ENCODE measurements at regions not wholly inside any gene's neighbourhood (a gene's known extent, or its start where the extent isn't known, plus 50 kb on each side); places are given as distances from the start of the nearest gene placed in this dataset.

GRCh38 chr1:67991546-67991945 is 58.9 kb downstream of the DIRAS3 start:
- WGBS, 2 experiments (ENCODE audit: insufficient coverage in 2 of 2): no CpG with 5 or more reads among the region's 5 CpGs
- no peak overlapping the region for H3K4me3 ChIP-seq (ENCODE audit: extremely low read depth, insufficient read depth, low read length, poor library complexity, severe bottlenecking)
- no peaks in the 10 kb centered on the region for H3K9me3 ChIP-seq (ENCODE audit: control insufficient read depth, low read length)

GRCh38 chr1:67988066-67988465 is 62.4 kb downstream of the DIRAS3 start:
- H3K4me1 ChIP-seq (ENCODE audit: control insufficient read depth, insufficient read depth, low read length, poor library complexity, severe bottlenecking): no peaks in the 10 kb centered on the region
- H3K4me3 ChIP-seq (ENCODE audit: extremely low read depth, insufficient read depth, low read length, poor library complexity, severe bottlenecking): no peak overlapping the region
- no peak overlapping the region for H3K27ac ChIP-seq (ENCODE audit: low read depth, low read length, severe bottlenecking)
- H3K9me3 ChIP-seq (ENCODE audit: control insufficient read depth, low read length): no peaks in the 10 kb centered on the region
- WGBS, 2 experiments (ENCODE audit: insufficient coverage in 2 of 2): 86 to 97% methylated on average over 3 to 4 of the region's 5 CpGs
- H3K36me3 ChIP-seq (ENCODE audit: control insufficient read depth, insufficient read depth, low read length): no peaks in the 10 kb centered on the region

More at GRCh38 chr1:67991546-67991945, 58.9 kb downstream of the DIRAS3 start:
- H3K27ac ChIP-seq (ENCODE audit: low read depth, low read length, severe bottlenecking): no peak overlapping the region
- no peaks in the 10 kb centered on the region for H3K36me3 ChIP-seq (ENCODE audit: control insufficient read depth, insufficient read depth, low read length)
- H3K4me1 ChIP-seq (ENCODE audit: control insufficient read depth, insufficient read depth, low read length, poor library complexity, severe bottlenecking): no peaks in the 10 kb centered on the region

GRCh38 chr1:67987046-67987799 is 63.2 kb downstream of the DIRAS3 start:
- 88 to 96% methylated on average over 4 to 8 of the region's 13 CpGs for WGBS, 2 experiments (ENCODE audit: insufficient coverage in 2 of 2)
- no peak overlapping the region for H3K4me3 ChIP-seq (ENCODE audit: extremely low read depth, insufficient read depth, low read length, poor library complexity, severe bottlenecking)
- H3K4me1 ChIP-seq (ENCODE audit: control insufficient read depth, insufficient read depth, low read length, poor library complexity, severe bottlenecking): no peaks in the 10 kb centered on the region
- H3K36me3 ChIP-seq (ENCODE audit: control insufficient read depth, insufficient read depth, low read length): no peaks in the 10 kb centered on the region
- no peaks in the 10 kb centered on the region for H3K9me3 ChIP-seq (ENCODE audit: control insufficient read depth, low read length)
- H3K27ac ChIP-seq (ENCODE audit: low read depth, low read length, severe bottlenecking): no peak overlapping the region

- 83 to 100% methylated on average over 1 of the region's 1 CpG for WGBS, 2 experiments (ENCODE audit: insufficient coverage in 2 of 2)
- no peak overlapping the region for H3K27ac ChIP-seq (ENCODE audit: low read depth, low read length, severe bottlenecking)
- no peaks in the 10 kb centered on the region for H3K9me3 ChIP-seq (ENCODE audit: control insufficient read depth, low read length)
Observed at GRCh38 chr1:67983867-67984266, 66.6 kb downstream of the DIRAS3 start.

GRCh38 chr1:67980028-67980427 is 70.4 kb downstream of the DIRAS3 start:
- H3K9me3 ChIP-seq (ENCODE audit: control insufficient read depth, low read length): no peaks in the 10 kb centered on the region
- no peak overlapping the region for H3K4me3 ChIP-seq (ENCODE audit: extremely low read depth, insufficient read depth, low read length, poor library complexity, severe bottlenecking)
- no peaks in the 10 kb centered on the region for H3K4me1 ChIP-seq (ENCODE audit: control insufficient read depth, insufficient read depth, low read length, poor library complexity, severe bottlenecking)
- 100% methylated on average over 1 of the region's 1 CpG for whole genome bisulfite sequencing, 2 experiments (ENCODE audit: insufficient coverage in 2 of 2)
- no peaks in the 10 kb centered on the region for H3K36me3 ChIP-seq (ENCODE audit: control insufficient read depth, insufficient read depth, low read length)
- no peak overlapping the region for H3K27ac ChIP-seq (ENCODE audit: low read depth, low read length, severe bottlenecking)

More at GRCh38 chr1:67983867-67984266, 66.6 kb downstream of the DIRAS3 start:
- H3K4me3 ChIP-seq (ENCODE audit: extremely low read depth, insufficient read depth, low read length, poor library complexity, severe bottlenecking): no peak overlapping the region
- no peaks in the 10 kb centered on the region for H3K4me1 ChIP-seq (ENCODE audit: control insufficient read depth, insufficient read depth, low read length, poor library complexity, severe bottlenecking)
- no peaks in the 10 kb centered on the region for H3K36me3 ChIP-seq (ENCODE audit: control insufficient read depth, insufficient read depth, low read length)

GRCh38 chr1:67979532-67979931 is 70.9 kb downstream of the DIRAS3 start:
- 92 to 93% methylated on average over 1 to 2 of the region's 2 CpGs for WGBS, 2 experiments (ENCODE audit: insufficient coverage in 2 of 2)

GRCh38 chr1:67978890-67979516 is 71.4 kb downstream of the DIRAS3 start:
- Histone ChIP-seq H3K27ac (ENCODE audit: low read depth, low read length, severe bottlenecking) (no peak overlapping the region), H3K4me1 (ENCODE audit: control insufficient read depth, insufficient read depth, low read length, poor library complexity, severe bottlenecking) (no peaks in the 10 kb centered on the region), H3K4me3 (ENCODE audit: extremely low read depth, insufficient read depth, low read length, poor library complexity, severe bottlenecking) (no peak overlapping the region), H3K36me3 (ENCODE audit: control insufficient read depth, insufficient read depth, low read length) (no peaks in the 10 kb centered on the region), H3K9me3 (ENCODE audit: control insufficient read depth, low read length) (no peaks in the 10 kb centered on the region)
- WGBS, 2 experiments (ENCODE audit: insufficient coverage in 2 of 2): 89 to 100% methylated on average over 1 of the region's 5 CpGs

More at GRCh38 chr1:67979532-67979931, 70.9 kb downstream of the DIRAS3 start:
- Histone ChIP-seq H3K27ac (ENCODE audit: low read depth, low read length, severe bottlenecking) (no peak overlapping the region), H3K9me3 (ENCODE audit: control insufficient read depth, low read length) (no peaks in the 10 kb centered on the region), H3K36me3 (ENCODE audit: control insufficient read depth, insufficient read depth, low read length) (no peaks in the 10 kb centered on the region), H3K4me3 (ENCODE audit: extremely low read depth, insufficient read depth, low read length, poor library complexity, severe bottlenecking) (no peak overlapping the region), H3K4me1 (ENCODE audit: control insufficient read depth, insufficient read depth, low read length, poor library complexity, severe bottlenecking) (no peaks in the 10 kb centered on the region)

GRCh38 chr1:67977756-67978155 is 72.7 kb downstream of the DIRAS3 start:
- Histone ChIP-seq H3K36me3 (ENCODE audit: control insufficient read depth, insufficient read depth, low read length) (no peaks in the 10 kb centered on the region), H3K4me1 (ENCODE audit: control insufficient read depth, insufficient read depth, low read length, poor library complexity, severe bottlenecking) (no peaks in the 10 kb centered on the region), H3K9me3 (ENCODE audit: control insufficient read depth, low read length) (no peaks in the 10 kb centered on the region), H3K27ac (ENCODE audit: low read depth, low read length, severe bottlenecking) (no peak overlapping the region), H3K4me3 (ENCODE audit: extremely low read depth, insufficient read depth, low read length, poor library complexity, severe bottlenecking) (no peak overlapping the region)
- 100% methylated on average over 2 of the region's 3 CpGs; no CpG with 5 or more reads in 1 of the 2 experiments for WGBS, 2 experiments (ENCODE audit: insufficient coverage in 2 of 2)

GRCh38 chr1:67973051-67973450 is 77.4 kb downstream of the DIRAS3 start:
- Histone ChIP-seq H3K4me3 (ENCODE audit: extremely low read depth, insufficient read depth, low read length, poor library complexity, severe bottlenecking) (no peak overlapping the region), H3K4me1 (ENCODE audit: control insufficient read depth, insufficient read depth, low read length, poor library complexity, severe bottlenecking) (no peaks in the 10 kb centered on the region), H3K36me3 (ENCODE audit: control insufficient read depth, insufficient read depth, low read length) (no peaks in the 10 kb centered on the region), H3K9me3 (ENCODE audit: control insufficient read depth, low read length) (no peaks in the 10 kb centered on the region), H3K27ac (ENCODE audit: low read depth, low read length, severe bottlenecking) (no peak overlapping the region)

- no peaks in the 10 kb centered on the region for H3K36me3 ChIP-seq (ENCODE audit: control insufficient read depth, insufficient read depth, low read length)
- WGBS, 2 experiments (ENCODE audit: insufficient coverage in 2 of 2): 88 to 100% methylated on average over 1 to 2 of the region's 2 CpGs
- no peaks in the 10 kb centered on the region for H3K4me1 ChIP-seq (ENCODE audit: control insufficient read depth, insufficient read depth, low read length, poor library complexity, severe bottlenecking)
- H3K9me3 ChIP-seq (ENCODE audit: control insufficient read depth, low read length): no peaks in the 10 kb centered on the region
- H3K27ac ChIP-seq (ENCODE audit: low read depth, low read length, severe bottlenecking): no peak overlapping the region
- no peak overlapping the region for H3K4me3 ChIP-seq (ENCODE audit: extremely low read depth, insufficient read depth, low read length, poor library complexity, severe bottlenecking)
Observed at GRCh38 chr1:67970088-67970487, 80.3 kb downstream of the DIRAS3 start.

- H3K9me3 ChIP-seq (ENCODE audit: control insufficient read depth, low read length): no peaks in the 10 kb centered on the region
- no peak overlapping the region for H3K4me3 ChIP-seq (ENCODE audit: extremely low read depth, insufficient read depth, low read length, poor library complexity, severe bottlenecking)
- 80% methylated on average over 2 of the region's 2 CpGs; no CpG with 5 or more reads in 1 of the 2 experiments for WGBS, 2 experiments (ENCODE audit: insufficient coverage in 2 of 2)
- H3K4me1 ChIP-seq (ENCODE audit: control insufficient read depth, insufficient read depth, low read length, poor library complexity, severe bottlenecking): no peaks in the 10 kb centered on the region
- no peaks in the 10 kb centered on the region for H3K36me3 ChIP-seq (ENCODE audit: control insufficient read depth, insufficient read depth, low read length)
- H3K27ac ChIP-seq (ENCODE audit: low read depth, low read length, severe bottlenecking): no peak overlapping the region
Observed at GRCh38 chr1:67969446-67969845, 81.0 kb downstream of the DIRAS3 start.
